Gastroesophageal sphincter (tissue), 4 donors: ENCODE measurements at regions not wholly inside any gene's neighbourhood (a gene's known extent, or its start where the extent isn't known, plus 50 kb on each side); places are given as distances from the start of the nearest gene placed in this dataset.

Source experiments
- ATAC-seq: fragments of 150-250 bp; one replicate; pipeline ENCODE4 v1.9.1; 2016; ENCODE audit warnings: mild to moderate bottlenecking, moderate library complexity
- H3K27ac ChIP-seq, 4 donors: fragments of 200-600 bp; sonication (generic) in 3 of 4; 1 replicate in 3 of 4; 2 replicates in 1 of 4; pipeline ENCODE4 v1.5.1; 2016 to 2019
- H3K27me3 ChIP-seq: fragments of 200-600 bp; sonication (generic); one replicate; pipeline ENCODE4 v1.5.1; 2019
- H3K36me3 ChIP-seq, 2 donors: fragments of 200-600 bp; sonication (generic); one replicate each; pipeline ENCODE4 v1.5.1; 2019; ENCODE audit warnings: control low read depth in 1 of 2
- H3K4me1 ChIP-seq, 3 donors: fragments of 200-600 bp; sonication (generic); 1 replicate in 2 of 3; 2 replicates in 1 of 3; pipeline ENCODE4 v1.5.1; 2016 to 2019; ENCODE audit warnings: control low read depth in 2 of 3
- H3K4me3 ChIP-seq, 2 donors: fragments of 200-600 bp; sonication (generic); one replicate each; pipeline ENCODE4 v1.5.1; 2019; ENCODE audit warnings: mild to moderate bottlenecking in 1 of 2, moderate library complexity in 1 of 2
- H3K9me3 ChIP-seq, 3 donors: fragments of 200-600 bp; sonication (generic); one replicate each; pipeline ENCODE4 v1.5.1; 2017 to 2019; ENCODE audit warnings: control low read depth in 2 of 3
- CTCF ChIP-seq, 4 experiments: fragments of 200-600 bp in 2 of 4; fragments of 450-650 bp in 2 of 4; sonication (generic) in 1 of 4; IDR thresholded peaks; one replicate each; pipeline ENCODE4 v1.5.1; 2017 to 2019; ENCODE audit warnings: antibody characterized with exemption in 4 of 4, mild to moderate bottlenecking in 2 of 4, moderate library complexity in 2 of 4
- EP300 ChIP-seq: sonication (generic); formaldehyde crosslinking; IDR thresholded peaks from one replicate; pipeline ENCODE4 v1.6.1; 2017; ENCODE audit warnings: antibody characterized with exemption, mild to moderate bottlenecking
- POLR2A ChIP-seq, 2 donors: fragments of 450-650 bp; IDR thresholded peaks; one replicate each; pipeline ENCODE4 v1.6.1; 2017; ENCODE audit warnings: antibody characterized with exemption in 2 of 2, mild to moderate bottlenecking in 2 of 2, moderate library complexity in 1 of 2
- POLR2AphosphoS5 ChIP-seq: sonication (generic); formaldehyde crosslinking; IDR thresholded peaks from one replicate; pipeline ENCODE4 v1.6.1; 2017; ENCODE audit warnings: antibody characterized with exemption
- WGBS, 2 donors: methylation state at CpG; one replicate each; pipeline ENCODE4 v1.1.5; 2018; ENCODE audit warnings: low coverage in 1 of 2; 5-methylcytosine and 5-hydroxymethylcytosine counted together

- no peak for TF ChIP-seq CTCF (IDR thresholded peaks at IDR 0.05)
- TF ChIP-seq EP300 = no peak
- no peak for TF ChIP-seq POLR2AphosphoS5
- no peak for TF ChIP-seq POLR2A (IDR thresholded peaks at IDR 0.05)
- no peaks in the 10 kb centered on the region for H3K36me3 ChIP-seq
- no peaks in the 10 kb centered on the region for H3K4me1 ChIP-seq
- no peaks in the 10 kb centered on the region for H3K9me3 ChIP-seq
- no peak overlapping the region for H3K4me3 ChIP-seq
- no peak for ATAC-seq
- H3K27me3 ChIP-seq = no peaks in the 10 kb centered on the region
- 72% methylated on average over 3 of the region's 3 CpGs; no CpG with 5 or more reads in 1 of the 2 donors for WGBS, 2 donors
- H3K27ac ChIP-seq = no peak overlapping the region
These were observed 1069.4 kb upstream of the ADGRL2 start for GRCh38 chr1:80731241-80731894.

DNA sequence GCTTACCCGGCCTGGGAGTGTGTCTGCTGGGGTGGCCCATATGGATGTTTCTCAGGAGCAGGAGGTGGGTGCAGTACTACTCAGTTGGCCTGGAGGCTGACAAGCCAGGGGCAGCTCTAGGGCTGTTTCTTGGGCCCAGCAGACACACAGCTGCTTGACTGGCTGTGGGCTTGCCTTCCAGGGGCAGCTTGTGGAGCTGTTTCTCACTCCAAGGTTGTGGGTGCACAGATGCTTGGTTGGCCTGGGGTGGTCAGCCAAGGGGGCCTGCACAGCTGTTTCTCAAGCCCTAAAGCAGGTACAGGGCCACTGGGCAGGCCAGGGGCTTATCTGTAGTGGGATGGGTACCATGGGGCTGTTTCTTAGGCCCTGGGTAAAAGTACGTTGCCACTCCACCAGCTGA is 1078.1 kb upstream of the ADGRL2 start:
- H3K9me3 ChIP-seq = no peaks in the 10 kb centered on the region
- no peaks in the 10 kb centered on the region for H3K27me3 ChIP-seq
- 100% methylated on average over 1 of the region's 2 CpGs; no CpG with 5 or more reads in 1 of the 2 donors for WGBS, 2 donors
- H3K4me1 ChIP-seq = no peaks in the 10 kb centered on the region
- ATAC-seq = no peak
- TF ChIP-seq EP300 = no peak
- TF ChIP-seq CTCF (IDR thresholded peaks at IDR 0.05) = no peak
- TF ChIP-seq POLR2AphosphoS5 = no peak
- TF ChIP-seq POLR2A (IDR thresholded peaks at IDR 0.05) = no peak
- no peaks in the 10 kb centered on the region for H3K36me3 ChIP-seq
- H3K27ac ChIP-seq = no peak overlapping the region
- H3K4me3 ChIP-seq = no peak overlapping the region

- WGBS, 2 donors = 84 to 100% methylated on average over 1 of the region's 1 CpG
- no peak overlapping the region for H3K4me3 ChIP-seq
- H3K9me3 ChIP-seq = no peaks in the 10 kb centered on the region
- H3K27me3 ChIP-seq = no peaks in the 10 kb centered on the region
- no peak for TF ChIP-seq POLR2A (IDR thresholded peaks at IDR 0.05)
- no peak for TF ChIP-seq POLR2AphosphoS5
- TF ChIP-seq EP300 = no peak
- no peak for TF ChIP-seq CTCF (IDR thresholded peaks at IDR 0.05)
- ATAC-seq = no peak
- no peaks in the 10 kb centered on the region for H3K4me1 ChIP-seq
- no peaks in the 10 kb centered on the region for H3K36me3 ChIP-seq
- H3K27ac ChIP-seq = no peak overlapping the region
These were observed 1094.2 kb upstream of the ADGRL2 start for GRCh38 chr1:80706526-80706925.

DNA sequence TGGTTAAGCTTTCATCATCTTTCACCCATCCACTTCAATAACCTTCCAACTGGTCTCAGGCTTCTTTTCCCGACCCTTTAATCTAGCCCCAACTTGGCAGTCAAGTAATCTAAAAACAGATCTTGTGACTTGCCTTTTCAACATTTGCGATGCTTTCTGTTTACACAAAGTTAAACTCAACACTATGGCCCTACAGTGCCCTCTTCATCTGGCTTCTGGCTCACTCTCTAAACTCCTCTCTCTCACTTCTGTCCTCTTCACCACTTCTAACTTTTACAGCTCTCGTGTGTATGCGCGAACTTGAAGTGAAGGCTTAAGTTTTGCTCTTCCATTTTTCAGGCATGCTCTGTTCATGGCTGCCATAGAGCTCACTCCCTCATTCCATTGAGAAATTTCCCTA is 1122.3 kb upstream of the ADGRL2 start:
- 85 to 87% methylated on average over 5 of the region's 5 CpGs for WGBS, 2 donors
- TF ChIP-seq EP300 = no peak
- TF ChIP-seq POLR2AphosphoS5 = no peak
- no peak for TF ChIP-seq POLR2A (IDR thresholded peaks at IDR 0.05)
- no peak for TF ChIP-seq CTCF (IDR thresholded peaks at IDR 0.05)
- Histone ChIP-seq H3K4me3 (no peak overlapping the region), H3K27me3 (no peaks in the 10 kb centered on the region), H3K27ac (no peak overlapping the region), H3K4me1 (no peaks in the 10 kb centered on the region), H3K36me3 (no peaks in the 10 kb centered on the region), H3K9me3 (no peaks in the 10 kb centered on the region)
- no peak for ATAC-seq

- Histone ChIP-seq H3K9me3 (no peaks in the 10 kb centered on the region), H3K27me3 (no peaks in the 10 kb centered on the region), H3K4me1 (no peaks in the 10 kb centered on the region), H3K27ac (no peak overlapping the region), H3K4me3 (no peak overlapping the region), H3K36me3 (no peaks in the 10 kb centered on the region)
- ATAC-seq = no peak
- WGBS, 2 donors = 59 to 78% methylated on average over 3 of the region's 3 CpGs
- TF ChIP-seq POLR2AphosphoS5 (no peak), POLR2A (IDR thresholded peaks at IDR 0.05) (no peak), CTCF (IDR thresholded peaks at IDR 0.05) (no peak), EP300 (no peak)
These were observed 1125.3 kb upstream of the ADGRL2 start for GRCh38 chr1:80675454-80675853.
